Embryonic facial prominence (tissue), 1 donor: ENCODE measurements at regions not wholly inside any gene's neighbourhood (a gene's known extent, or its start where the extent isn't known, plus 50 kb on each side); places are given as distances from the start of the nearest gene placed in this dataset.

Source experiments
- DNase-seq: peaks from one replicate; pipeline ENCODE4 v3.0.0-alpha.2; 2016; ENCODE audit errors: extremely low spot score

- DNase-seq = no peak
Measured at GRCh38 chr1:102074874-102075273, 78.1 kb upstream of the OLFM3 start.

GRCh38 chr1:102071451-102071850, 74.7 kb upstream of the OLFM3 start:
- no peak for DNase-seq

- DNase-seq = no peak
Measured at GRCh38 chr1:102050556-102050955, 53.8 kb upstream of the OLFM3 start.

GRCh38 chr1:102047724-102048123, 51.0 kb upstream of the OLFM3 start:
- no peak for DNase-seq
